GM13976 (cell line): ENCODE measurements at regions not wholly inside any gene's neighbourhood (a gene's known extent, or its start where the extent isn't known, plus 50 kb on each side); places are given as distances from the start of the nearest gene placed in this dataset.

Experiments
- DNase-seq: peaks from one replicate; pipeline ENCODE4 v3.0.0; 2012; ENCODE audit warnings: low spot score
- in situ Hi-C: fragments of 300-500 bp; cut with MboI; formaldehyde crosslinking; loops from one replicate; pipeline ENCODE4 v1.12.0; 2022; ENCODE audit warnings: low sequenced_read_pairs, mixed read lengths, inconsistent platforms; ENCODE audit not compliant: unreplicated experiment
- TF ChIP-seq, protein P1 (sequence below): IDR thresholded peaks from 2 replicates; pipeline ENCODE4 v1.5.1; 2012; ENCODE audit warnings: borderline replicate concordance, mild to moderate bottlenecking; ENCODE audit not compliant: insufficient read depth; ENCODE audit errors: extremely low read depth, missing control alignments, control extremely low read depth

DNA sequence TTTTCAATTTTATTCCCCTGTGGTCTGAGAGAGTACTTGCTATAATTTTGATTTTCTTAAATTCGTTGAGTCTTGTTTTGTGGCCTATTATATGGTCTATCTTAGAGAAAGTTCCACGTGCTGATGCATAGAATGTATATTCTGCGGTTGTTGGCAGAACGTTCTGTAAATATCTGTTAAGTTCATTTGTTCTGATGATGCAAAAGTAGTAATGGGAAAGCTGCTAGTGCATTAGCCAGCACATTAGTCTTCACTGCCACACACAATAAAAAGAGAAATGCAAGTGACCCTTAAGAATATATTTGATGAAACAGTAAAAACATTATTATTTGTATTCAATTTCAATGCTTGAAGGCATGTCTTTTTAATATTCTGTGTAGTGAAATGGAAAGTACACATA is 84.8 kb downstream of the GTPBP8 start:
- in situ Hi-C loops: no loop called here
- DNase-seq: no peak
- TF ChIP-seq, protein P1, sequence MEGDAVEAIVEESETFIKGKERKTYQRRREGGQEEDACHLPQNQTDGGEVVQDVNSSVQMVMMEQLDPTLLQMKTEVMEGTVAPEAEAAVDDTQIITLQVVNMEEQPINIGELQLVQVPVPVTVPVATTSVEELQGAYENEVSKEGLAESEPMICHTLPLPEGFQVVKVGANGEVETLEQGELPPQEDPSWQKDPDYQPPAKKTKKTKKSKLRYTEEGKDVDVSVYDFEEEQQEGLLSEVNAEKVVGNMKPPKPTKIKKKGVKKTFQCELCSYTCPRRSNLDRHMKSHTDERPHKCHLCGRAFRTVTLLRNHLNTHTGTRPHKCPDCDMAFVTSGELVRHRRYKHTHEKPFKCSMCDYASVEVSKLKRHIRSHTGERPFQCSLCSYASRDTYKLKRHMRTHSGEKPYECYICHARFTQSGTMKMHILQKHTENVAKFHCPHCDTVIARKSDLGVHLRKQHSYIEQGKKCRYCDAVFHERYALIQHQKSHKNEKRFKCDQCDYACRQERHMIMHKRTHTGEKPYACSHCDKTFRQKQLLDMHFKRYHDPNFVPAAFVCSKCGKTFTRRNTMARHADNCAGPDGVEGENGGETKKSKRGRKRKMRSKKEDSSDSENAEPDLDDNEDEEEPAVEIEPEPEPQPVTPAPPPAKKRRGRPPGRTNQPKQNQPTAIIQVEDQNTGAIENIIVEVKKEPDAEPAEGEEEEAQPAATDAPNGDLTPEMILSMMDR: no peak

DNA sequence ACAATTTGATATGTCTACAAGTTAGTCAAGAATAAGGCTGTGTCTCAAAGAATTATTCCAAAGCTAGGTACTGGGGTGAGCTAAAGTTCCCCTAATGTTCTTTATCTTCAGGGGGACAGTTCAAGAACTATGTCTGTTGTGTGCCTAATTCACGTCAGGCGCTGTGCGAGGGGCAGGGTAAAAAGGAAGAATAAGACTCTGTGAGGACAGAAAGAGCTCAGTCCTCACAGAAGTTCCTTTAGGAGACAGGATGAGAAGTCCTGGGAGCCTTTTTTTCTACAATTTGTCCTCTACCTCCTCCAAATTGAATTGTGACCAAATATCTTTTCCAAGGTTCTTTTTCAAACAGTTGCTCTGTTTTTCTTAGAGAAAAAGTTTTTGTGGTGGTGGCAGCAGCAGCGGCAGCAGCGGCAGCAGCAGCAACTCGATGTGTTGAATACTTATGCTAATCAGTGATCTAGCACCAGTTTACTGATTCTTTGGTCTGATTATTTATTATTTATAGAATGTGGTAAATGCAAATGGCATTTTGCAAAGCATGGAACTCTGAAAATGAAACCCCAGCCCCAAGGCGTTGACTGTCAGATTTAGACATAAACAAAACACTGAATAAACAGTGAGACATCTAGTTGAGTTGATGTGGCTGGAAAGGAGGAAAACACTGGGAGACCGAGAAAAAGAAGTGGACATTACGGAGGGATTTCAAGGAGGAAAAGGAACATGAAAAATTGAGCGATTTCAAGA is 88.6 kb downstream of the GTPBP8 start:
- in situ Hi-C loops: no loop called here
- TF ChIP-seq, protein P1: no peak

DNA sequence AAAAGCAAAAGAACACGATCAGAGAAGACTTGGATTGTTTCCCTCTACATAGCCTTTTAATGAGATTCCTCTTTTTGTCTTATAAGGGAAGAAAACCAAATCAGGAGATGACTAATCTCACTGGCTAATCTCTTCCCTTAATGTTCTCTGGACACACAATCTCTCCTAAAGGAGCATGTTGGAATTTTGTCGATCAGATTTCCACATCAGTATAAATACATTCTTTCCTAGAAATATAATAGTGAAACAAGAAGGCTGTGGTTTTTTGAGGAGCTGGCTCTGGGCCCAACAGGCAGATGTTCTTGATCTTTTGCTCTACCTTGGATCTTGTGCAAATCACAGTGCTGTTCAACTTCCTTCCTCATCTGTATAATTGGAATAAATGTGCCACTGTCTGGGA is 94.0 kb downstream of the GTPBP8 start:
- DNase-seq: no peak
- in situ Hi-C loops: no loop called here
- TF ChIP-seq, protein P1: no peak

More for the DNA sequence above, 88.6 kb downstream of the GTPBP8 start:
- DNase-seq: peak; percentile 22

DNA sequence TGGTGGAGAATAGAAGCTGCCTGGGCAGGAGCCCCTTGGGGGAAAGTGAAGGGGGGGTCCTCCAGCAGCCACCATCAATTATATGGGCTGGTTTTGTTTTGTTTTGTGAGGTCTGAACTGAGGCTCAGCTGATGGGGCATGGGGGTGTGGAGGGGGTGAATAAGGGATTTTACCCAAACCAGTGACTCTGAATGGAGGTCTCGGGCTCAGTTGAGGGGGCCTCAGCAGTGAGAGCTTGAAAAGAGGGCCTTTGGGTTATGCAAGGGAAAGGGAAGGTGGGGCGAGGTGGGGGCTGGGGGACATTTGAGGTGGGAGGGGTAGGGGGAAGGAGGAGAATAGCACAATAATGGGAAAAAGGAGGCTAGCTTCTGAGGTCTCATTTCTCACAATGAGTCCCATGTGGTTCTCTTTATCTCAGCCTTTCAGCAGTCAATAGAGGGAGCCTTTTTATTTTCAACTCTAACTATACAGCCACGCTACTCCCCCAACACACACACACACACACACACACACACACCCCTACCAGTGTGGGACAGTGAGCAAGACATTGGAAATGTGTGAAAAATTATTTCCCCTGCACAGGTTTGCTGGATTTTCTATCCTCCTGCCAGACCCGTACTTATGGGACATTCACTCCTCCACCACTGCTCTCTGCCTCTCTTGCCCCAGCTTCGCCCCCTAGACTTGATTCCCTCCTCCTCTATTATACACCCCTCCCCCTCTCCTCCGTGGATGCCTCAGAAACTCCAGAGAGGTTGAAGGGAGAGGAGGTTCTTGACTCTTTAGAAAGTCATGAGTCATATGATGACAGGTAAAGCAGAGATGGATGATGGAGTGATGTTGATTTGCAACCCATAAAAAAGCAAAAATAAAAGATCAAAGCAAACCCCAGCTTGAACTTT is 96.0 kb downstream of the GTPBP8 start:
- in situ Hi-C loops: no loop called here
- DNase-seq: no peak
- TF ChIP-seq, protein P1: no peak

DNA sequence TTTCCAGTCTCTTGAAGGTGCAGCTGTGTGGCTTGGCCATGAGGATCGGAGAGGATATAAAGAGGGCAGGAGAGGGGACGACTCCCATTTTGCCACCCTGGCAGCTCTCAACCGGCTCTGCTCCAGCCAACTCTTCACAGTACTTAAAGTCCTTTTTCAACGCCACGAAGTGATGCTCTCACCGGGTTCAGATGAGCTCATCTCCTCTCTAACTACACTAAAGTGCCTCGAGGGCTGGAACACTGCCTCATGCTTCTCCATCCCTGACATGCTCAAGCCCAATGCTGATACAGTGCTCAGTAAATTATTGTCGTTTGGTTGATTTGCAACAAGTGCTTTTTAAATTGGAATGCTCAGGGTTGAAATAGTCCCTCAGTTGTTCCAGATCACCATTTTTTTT is 97.8 kb downstream of the GTPBP8 start:
- TF ChIP-seq, protein P1: no peak
- in situ Hi-C loops: no loop called here
- DNase-seq: no peak

DNA sequence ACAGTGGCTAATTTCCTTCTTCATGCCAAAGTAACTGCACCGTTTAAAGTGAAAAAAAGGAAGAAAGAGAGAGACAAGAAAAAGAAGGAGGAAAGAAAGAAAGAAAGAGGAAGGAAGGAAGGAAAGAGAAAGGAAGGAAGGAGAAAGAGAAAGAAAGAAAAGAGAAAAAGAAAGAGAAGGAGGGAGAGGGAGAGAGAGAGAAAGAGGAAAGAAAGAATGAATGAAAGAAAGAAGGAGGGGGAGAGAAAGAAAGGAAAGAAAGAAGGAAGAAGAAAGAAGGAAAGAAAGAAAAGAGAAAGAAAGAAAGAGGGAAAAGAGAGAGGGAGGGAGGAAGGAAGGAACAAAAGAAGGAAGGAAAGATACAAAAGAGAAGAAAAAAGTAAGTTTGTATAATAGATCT is 100.6 kb downstream of the GTPBP8 start:
- TF ChIP-seq, protein P1: no peak
- in situ Hi-C loops: no loop called here
- DNase-seq: no peak
